Stimulated activated CD4-positive, alpha-beta T cell treated with anti-CD3 and anti-CD28 coated beads, Interleukin-15, amount 100 ng/mL, for 24 hours (primary cell): ENCODE measurements at regions not wholly inside any gene's neighbourhood (a gene's known extent, or its start where the extent isn't known, plus 50 kb on each side); places are given as distances from the start of the nearest gene placed in this dataset.

Source experiments
- DNase-seq: peaks from one replicate; pipeline ENCODE4 v3.0.0-alpha.2; 2020

DNA sequence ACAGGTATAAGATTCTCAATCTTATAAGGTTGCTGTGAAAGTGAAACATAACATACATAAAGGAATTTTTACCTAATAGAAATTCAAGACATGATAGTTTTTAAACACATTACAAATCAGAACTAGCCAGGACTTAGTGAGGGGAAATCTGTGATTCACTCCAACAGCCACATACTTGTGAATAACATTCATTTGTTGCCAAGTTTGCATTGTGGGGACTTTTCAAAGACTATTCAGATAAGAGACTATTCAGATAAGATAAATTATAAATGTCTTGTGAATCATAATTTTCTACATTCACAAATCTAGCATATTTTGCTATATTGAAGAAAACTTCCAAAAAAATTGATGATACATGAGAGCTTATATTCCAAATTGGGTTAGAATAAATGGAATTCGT lies 345.3 kb upstream of the CDH20 start:
- DNase-seq: no peak

DNA sequence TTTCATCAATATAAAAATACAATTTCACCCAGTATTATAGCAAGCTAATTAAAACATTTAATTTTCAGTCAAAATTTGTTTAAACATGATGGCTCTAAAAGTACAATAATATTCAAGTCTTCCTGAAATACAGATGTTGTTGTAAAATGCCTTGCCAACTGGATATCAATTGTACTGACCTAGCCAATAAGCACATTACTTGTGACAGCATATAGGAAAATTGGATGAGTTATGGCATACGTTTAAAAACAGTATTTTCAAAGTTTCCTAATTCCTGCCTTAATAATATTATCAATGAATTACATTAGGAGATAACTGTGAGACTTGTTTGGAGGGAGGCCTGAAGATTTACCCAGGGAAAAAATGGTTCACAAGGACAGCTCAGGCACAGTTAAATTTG lies 336.9 kb upstream of the CDH20 start:
- no peak for DNase-seq

DNA sequence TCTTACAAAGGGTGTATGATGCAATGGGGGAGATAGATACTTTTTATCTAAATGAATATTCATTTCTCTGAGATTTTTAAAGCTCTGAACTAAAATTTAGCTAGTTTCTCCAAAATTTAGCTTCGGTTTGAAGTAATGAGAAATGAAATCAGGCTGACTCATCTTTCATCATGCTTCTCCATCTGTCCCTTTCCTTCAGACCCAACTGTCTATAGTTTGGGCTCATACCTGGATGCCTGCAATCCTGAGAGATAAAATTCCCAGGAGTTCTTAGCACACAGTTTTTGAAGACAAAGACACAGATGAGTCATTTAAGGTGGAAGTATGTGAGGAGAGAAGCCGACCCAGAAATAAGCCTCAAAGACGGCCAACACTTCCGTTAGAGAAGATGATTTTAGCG lies 336.4 kb upstream of the CDH20 start:
- DNase-seq: no peak

DNA sequence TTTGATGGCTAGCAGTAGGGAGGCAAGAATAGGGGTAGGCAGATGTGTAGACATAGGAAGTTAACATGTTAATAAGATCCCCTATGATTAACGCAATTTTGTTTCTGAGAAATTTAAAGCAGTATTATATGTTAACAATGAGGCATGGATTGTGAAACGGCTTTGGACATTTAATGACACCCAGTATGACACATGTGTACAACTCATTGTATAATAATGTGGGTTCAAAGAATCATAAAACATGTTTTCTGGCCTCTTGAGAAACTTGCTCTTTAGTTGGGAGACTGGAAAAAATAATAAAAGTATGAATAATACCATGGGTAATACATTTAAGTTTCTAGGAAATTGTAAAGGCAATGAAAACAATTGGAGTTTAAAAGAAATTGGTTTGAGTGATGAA lies 332.1 kb upstream of the CDH20 start:
- DNase-seq: no peak

DNA sequence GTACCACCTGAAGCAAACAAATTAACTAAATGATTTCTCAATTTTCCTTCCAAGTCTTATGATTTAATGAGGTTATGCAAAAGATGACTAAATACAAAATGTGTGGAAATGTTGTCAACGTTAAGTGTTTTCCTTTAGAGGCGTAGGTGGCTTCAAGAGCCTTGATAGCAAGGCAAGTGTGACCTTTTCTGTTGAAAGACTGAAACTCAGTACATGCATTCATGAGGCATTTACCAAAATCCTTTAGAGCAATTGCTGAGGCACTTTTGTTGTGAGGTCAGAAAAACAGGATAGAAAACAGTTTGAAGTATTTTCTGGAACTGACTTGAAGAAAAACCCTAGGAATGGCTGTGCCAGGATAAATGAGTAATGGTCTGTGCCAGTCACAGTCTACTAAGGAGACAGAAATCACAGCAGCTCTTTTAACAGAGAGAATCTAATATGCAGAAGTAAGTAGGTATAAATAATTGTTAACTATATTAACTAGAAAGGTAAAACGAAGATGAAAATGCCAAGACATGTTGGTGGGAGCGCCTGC lies 326.5 kb upstream of the CDH20 start:
- no peak for DNase-seq

DNA sequence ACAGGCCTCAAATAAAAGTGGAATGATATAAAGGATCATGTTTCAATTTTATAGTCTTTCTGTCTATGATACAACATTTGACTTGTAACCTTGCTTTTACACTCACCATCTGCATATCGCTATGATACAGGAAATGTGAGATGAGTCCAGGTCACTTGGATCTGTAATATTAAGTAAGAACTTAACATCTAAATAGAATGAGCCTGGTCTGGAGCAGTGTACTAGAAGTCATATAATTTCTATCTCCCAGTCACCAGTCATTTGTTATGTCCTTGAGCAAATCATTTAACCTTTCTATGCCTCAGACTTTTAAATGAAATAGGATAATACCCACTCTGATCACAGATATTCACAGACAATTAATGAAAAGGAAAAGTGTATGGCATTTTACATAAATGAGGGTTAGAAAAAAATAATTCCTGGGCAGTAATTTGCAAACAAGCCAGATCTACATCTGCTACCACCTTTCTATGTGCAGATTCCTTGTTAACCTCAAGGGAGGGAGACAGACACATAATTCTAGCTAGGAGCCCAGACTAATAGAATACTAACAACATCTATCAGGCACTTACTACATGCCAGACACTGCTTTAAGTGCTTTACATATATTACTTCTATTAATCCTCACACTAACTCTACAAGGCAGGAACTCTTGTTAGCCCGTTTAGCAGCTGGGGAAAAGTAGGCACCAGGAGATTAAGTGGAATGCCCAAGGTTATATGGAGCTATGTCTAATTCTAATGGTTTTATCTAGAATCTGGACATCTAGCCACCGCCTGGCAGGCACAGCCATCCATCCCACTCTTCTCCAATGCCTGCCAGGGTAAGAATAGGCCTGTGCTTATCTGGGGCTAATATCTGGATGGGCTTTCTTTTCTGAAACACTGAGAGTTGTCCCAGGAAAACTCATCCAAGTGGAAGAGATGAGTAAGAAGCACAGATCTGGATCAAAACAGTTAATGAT lies 313.6 kb upstream of the CDH20 start:
- DNase-seq: no peak

DNA sequence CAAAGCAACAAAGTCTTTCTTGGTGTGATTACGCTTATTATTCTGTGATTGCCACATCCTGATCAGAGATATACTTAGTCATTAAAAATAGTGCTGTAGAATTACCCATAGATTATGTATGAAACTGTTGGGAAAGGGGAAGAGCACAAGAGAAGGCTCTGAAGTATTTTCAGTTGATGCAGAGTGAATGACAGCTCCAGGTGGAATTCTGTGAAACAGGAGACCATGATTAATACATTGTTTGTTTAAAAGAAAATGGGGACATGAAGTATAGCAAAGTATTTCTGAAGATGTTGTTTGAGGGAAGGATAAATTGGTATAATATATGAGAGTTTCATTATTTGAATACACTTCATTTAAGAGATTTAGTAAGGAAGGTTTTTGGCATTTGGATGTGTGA lies 307.6 kb upstream of the CDH20 start:
- no peak for DNase-seq

DNA sequence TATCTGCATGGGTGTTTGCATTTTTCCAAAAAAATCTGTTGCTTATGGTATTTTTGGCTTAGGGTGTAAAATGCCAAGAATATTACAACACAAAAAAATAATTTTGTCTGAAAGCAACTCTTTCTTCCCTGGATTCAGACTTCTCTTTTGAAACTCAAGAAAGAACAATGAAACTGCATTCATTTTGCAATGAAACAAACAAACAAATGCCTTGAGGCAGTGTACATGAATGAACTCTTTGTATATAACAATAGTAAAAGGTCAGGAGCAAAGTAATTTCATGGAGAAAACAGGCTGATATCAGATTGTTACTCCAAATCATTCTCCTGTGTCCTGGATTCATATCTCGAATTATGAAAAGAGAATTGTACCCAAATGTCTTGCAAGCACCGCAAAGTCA lies 301.6 kb upstream of the CDH20 start:
- DNase-seq: no peak

DNA sequence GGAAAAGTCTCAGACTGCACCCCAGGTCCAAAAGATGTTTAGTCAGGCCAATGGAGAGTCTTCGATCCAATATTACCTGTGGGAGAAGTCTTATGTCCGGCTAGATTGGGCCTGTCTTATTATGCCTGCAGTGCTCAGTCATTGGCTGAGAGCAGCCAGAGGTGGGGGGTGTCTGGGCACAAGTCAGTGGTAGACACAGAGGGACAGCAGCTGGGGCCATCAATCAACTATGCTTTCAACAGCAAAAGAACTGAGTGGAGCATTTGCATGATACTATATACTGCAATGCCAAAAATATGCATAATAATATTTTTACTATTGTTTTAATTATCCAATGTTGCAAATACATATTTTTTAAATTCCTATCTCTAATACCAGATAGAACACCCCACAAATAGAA lies 298.6 kb upstream of the CDH20 start:
- no peak for DNase-seq

DNA sequence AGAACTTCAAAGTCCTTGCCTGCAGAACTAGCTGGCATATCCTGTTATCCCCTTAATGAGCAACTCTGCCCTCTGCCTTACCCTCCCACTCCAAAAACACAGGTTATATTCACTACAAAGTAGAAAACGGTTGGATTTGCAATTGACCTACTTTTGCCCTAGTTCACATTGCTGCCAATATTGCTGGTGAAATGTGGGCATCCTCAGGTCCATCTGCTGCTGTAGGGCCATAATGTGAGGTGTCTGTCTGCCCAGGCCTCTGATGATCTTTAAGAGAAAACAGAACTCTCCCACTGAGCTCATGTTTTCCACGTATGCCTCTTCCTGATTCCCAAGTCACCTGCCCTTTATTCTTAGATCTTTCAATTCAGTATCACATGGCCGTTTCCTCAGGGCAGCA lies 294.0 kb upstream of the CDH20 start:
- DNase-seq: no peak

DNA sequence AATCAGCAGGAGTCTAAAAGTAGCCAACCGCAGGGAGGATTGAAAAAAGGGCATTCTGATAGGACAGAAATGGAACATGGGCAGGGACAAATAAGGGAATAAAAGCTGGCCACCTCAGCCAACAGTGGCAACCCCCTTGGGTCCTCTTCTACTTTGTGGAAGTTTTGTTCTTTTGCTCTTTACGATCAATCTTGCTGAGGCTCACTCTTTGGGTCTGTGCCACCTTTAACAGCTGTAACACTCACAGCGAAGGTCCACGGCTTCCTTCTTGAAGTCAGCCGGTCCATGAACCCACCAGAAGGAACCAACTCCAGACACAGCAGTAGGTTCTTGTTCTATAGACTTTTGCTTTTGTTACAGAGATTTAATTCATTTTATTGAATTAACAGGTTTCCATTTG lies 285.4 kb upstream of the CDH20 start:
- DNase-seq: no peak

DNA sequence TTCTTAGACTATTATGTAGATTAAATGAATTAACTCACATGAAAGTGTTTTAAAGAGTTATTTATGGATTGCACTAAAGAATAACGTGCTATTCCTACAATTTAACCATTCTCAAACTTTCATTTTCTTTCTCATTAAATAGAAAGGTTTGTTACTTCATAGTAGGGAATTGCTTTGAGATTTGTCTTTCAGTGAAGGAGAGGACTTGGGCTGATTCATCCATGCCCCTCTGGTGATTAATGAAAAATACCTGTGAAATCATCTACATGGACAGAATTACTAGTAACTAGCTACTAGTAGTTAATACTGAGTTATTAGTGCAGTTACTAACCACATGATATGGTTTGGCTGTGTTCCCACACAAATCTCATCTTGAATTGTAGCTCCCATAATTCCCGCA lies 275.8 kb upstream of the CDH20 start:
- DNase-seq: no peak

DNA sequence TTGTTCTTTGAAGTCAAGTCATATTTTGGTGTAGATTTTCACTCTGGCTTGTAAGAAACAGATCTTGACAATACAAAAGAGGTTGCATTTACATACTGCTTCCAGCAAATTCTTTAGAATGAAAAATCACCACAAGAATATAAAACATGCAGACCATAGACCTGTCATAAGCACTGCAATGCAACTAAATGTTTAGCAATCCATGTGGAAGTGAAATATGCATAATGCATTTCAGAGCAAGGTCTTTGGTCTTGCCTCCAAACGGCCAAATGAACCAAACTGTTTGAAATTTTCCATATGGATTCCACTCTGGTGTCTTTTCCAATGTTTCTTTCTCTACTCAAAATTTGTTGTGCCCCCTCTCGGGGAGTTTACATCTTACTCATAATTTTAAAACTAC lies 271.0 kb upstream of the CDH20 start:
- no peak for DNase-seq

DNA sequence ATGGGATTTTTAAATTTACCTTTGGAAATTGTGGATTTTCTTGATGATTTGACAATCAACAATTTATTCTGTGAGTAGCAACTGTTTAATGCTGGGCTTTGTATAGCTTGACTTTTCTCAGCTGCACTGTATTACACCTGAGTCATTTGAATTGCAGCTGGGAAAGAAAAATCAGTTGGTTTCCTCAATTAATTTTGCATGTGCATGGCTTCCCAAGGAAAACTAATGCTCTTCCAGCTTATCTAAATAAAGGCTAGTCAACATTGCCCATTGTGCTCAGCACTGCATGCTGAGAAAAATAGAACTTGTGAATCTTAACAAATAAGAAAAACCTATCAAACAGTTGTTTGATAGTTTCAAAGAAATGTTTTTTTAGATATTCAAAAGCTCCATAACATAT lies 268.3 kb upstream of the CDH20 start:
- DNase-seq: no peak

DNA sequence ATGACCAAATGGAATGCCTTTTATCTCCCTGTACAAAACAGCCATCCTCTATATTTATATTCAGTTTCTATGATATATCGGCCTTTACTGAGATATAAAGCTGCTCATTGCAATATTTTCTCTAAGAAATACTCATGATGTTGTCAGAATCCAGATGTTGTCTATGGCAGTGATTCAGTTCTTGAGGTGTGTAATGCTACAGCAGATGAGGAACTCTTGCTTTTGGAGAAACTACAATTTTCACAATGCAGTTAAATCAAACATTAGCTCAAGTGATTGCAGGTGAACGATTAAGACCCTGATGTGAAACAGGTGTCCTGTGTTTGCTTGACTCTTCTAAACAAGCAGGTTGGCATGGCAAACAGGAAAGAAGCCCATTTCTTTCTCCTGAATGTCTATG lies 256.2 kb upstream of the CDH20 start:
- no peak for DNase-seq

DNA sequence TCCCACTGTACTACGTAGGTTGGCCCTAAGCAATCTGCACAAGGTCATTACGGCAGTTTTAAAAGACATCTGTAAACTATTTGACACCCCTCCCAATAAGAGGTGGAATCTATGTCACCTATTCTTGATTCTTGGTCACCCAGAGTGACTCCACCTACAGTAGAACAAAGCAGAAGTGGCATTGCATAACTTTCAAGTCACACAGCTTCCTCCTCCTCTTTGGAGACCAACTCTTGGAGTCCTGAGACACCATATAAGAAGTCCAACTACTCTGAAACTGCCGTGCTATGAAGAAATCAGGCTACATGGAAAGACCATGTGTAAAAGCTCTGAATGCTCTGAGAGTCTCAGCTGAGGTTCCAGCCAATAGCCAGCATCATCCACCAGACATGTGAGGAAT lies 253.5 kb upstream of the CDH20 start:
- DNase-seq: no peak

DNA sequence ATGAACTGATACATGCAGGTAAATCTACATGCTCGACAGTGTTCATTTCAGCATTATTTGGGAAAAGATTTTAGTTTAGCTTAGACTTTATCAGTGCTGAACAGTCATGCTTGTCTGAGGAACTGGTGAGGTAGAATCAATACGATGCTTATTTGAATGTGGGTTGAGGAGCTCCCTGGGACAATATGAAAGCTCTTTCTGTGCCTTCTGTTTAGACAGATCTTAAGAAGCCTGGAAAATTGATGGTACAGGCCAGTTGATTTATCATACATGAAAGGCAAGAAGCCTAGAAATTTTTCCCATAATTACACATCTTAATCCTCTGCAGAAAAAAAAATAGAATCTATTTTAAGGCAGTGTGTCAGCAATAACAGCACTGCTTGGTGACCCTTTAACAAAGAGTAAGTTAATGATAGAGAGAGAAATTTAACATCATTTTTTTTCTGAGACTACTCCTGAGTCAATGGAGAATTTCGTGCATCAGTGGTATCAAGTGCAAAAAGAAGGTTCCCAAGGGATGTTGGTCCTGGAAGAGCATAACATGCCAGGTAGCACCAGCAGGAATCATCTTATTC lies 252.2 kb upstream of the CDH20 start:
- no peak for DNase-seq

DNA sequence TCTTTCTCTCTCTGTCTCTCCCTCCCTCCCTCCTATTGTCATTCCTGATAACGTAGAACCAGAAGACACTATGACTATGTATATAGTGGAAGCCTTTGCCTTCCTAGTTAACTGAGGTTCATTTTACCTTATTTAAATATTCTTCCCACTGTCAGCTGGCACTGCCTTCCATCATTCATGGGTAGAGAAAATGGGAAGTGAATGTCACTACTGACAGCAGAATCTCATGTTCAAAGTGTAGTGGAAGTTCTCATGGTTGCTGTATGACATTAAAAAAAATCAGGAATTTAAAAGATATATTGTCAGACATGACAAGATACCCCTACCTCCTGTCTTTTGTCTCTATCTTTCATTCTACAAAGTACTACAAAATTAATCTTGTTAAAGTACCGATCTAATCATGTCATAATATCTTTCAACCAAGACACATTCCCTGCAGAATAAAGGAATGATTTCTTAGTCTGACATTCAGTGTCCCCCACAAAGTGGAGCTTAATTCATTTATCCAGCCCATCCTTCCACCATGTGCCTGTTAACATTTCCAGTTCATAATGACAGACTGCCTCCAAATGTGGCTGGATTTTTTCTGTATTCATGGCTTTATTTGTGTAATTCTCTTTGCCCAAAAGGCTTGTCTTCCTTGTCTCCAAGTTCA lies 250.1 kb upstream of the CDH20 start:
- no peak for DNase-seq

DNA sequence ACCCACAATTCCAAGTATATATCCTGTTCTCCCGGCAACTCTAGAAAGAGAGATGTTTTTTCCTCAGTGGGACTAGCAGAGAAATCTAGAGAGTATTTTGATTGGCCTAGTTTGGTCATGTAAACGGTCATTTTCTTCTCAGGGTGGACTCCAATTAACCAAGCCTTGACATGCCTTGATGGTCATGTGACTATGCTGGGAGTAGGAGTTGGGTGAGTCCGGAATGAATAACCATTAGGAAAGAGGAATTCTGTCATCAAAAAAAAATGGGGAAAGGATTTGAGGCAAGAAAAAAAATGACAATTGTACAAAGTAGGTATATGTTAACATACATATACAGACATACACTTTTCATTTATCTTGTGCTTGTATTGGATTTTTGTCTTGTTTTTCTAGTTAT lies 248.2 kb upstream of the CDH20 start:
- no peak for DNase-seq

DNA sequence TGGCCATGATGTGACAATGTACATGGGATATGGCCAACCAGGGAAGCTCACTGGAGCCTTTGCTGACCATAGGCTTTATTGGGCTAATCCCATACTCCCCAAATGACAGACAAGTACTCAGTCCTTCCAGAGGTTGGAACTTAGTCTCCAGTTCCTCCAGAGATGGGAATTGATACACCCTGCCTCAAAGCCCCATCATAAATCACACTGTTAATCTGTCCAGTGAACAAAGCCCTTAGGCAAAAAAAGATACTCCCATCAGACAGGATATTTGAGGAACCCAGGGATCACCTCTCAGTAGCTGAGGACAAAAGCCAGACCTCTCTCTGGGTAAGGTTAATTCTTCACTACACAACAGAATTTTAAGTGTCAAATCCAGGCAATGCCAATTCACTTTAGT lies 247.5 kb upstream of the CDH20 start:
- no peak for DNase-seq

DNA sequence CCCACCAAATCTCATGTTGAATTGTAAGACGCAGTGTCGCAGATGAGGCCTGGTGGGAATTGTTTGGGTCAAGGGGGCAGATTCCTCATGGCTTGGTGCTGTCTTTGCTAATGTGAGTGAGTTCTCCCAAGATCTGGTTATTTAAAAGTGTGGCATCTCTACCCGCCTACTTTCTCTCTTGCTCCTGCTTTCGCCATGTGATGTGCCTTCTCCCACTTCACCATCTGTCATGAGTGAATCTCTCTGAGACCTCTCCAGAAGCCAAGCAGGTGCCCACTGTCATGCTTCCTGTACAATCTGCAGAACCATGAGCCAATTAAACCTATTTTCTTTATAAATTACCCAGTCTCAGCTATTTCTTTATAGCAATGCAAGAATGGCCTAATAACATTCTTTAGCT lies 246.6 kb upstream of the CDH20 start:
- no peak for DNase-seq

DNA sequence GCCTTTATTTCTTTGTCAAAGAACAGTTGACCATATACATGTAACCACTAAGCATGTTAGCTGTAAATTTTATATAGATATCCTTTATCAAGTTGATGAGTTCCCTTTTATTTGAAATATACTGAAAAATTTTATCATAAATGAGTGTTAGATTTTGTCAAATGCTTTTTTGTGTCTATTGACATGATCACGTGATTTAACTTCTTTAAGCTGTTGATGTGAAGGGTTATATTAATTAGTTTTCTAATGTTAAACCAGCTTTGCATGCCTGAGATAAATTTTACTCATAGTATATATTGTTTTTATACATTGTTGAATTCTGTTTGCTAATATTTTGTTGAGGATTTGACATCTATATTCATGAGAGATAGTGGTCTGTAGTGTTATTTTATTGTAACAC lies 241.9 kb upstream of the CDH20 start:
- DNase-seq: no peak

DNA sequence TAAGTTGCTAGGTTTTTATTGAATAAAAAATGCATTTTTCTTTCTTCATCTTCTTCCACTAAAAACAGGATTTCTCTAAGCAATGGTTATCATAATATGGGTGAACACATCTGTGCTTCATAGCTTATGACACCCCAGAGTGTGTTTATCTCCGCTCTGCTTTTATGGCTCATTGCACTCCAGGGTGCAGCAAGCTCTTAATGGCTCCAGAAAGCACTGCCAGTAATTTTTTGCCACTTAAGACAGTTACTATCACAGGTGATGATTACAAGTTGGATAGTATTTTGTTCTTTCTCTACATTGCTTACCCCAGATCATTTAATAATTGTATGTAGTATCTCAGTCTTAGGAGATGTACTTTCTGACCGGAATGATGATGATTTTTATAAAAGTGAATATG lies 239.3 kb upstream of the CDH20 start:
- no peak for DNase-seq

DNA sequence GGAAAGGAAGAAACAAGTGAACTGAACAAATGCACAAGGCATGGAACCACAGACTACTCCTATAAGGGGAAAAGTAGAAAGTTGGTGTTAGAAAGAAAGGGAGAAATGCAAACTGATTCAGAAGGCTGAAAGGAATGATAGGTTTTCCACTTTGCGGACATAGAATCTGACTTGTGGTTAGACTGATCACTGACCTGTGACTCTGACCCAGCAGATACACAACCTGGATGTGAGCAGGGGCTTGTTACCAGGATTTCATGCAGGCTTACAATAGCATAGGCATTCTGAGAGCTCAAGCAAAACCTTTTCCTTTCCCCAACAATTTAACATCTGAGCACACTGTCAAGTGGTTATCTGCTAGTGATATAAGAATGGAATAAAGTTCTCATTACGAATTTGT lies 237.0 kb upstream of the CDH20 start:
- no peak for DNase-seq
